GM10248 (cell line): ENCODE measurements at regions not wholly inside any gene's neighbourhood (a gene's known extent, or its start where the extent isn't known, plus 50 kb on each side); places are given as distances from the start of the nearest gene placed in this dataset.

ENCODE experiments used
- CTCF ChIA-PET: fragments of 300-600 bp; sonication (Branson Sonifier 250); formaldehyde crosslinking; extraction: SDS; loops from one replicate; lab custom pipeline; 2021; ENCODE audit warnings: antibody characterized with exemption; lab: Yijun Ruan, JAX
- POLR2A ChIA-PET: fragments of 350-650 bp; sonication (Branson Sonifier 250); formaldehyde crosslinking; extraction: SDS; loops from one replicate; lab custom pipeline; 2020; ENCODE audit warnings: antibody characterized with exemption; lab: Yijun Ruan, JAX
- DNase-seq: peaks from one replicate; pipeline ENCODE4 v3.0.0; 2012; ENCODE audit errors: extremely low spot score
- TF ChIP-seq, protein P1 (sequence below): IDR thresholded peaks from 2 replicates; pipeline ENCODE4 v1.5.1; 2012; ENCODE audit warnings: mild to moderate bottlenecking, low read depth; ENCODE audit errors: extremely low read depth, missing control alignments, control extremely low read depth

GRCh38 chr3:23103764-23104163, 99.4 kb upstream of the UBE2E2 start:
- CTCF ChIA-PET, result interaction anchor here (2.2 kb wide), 1 partner anchor 21 kb away, joined by 7 read pairs; no protein-coding TSS in a partner anchor

DNA sequence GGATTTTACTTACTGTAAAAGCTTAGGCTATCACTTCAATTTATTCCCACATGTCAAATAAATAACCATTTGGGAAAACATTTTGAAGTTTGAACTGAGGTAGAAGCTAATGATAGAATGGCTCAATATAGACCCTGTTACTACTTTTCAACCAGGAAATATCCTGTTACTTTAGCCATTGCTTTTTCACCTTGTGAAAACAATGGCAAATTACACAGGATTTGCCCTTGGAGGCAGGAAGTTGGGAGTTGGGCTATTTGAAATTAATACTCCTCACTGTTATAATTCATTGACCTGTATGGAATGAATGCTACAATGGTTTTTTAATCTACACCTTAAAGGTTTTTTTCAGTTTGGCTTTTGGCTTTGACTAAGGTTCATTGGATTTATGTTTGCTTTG, 98.1 kb upstream of the UBE2E2 start:
- TF ChIP-seq, protein P1, sequence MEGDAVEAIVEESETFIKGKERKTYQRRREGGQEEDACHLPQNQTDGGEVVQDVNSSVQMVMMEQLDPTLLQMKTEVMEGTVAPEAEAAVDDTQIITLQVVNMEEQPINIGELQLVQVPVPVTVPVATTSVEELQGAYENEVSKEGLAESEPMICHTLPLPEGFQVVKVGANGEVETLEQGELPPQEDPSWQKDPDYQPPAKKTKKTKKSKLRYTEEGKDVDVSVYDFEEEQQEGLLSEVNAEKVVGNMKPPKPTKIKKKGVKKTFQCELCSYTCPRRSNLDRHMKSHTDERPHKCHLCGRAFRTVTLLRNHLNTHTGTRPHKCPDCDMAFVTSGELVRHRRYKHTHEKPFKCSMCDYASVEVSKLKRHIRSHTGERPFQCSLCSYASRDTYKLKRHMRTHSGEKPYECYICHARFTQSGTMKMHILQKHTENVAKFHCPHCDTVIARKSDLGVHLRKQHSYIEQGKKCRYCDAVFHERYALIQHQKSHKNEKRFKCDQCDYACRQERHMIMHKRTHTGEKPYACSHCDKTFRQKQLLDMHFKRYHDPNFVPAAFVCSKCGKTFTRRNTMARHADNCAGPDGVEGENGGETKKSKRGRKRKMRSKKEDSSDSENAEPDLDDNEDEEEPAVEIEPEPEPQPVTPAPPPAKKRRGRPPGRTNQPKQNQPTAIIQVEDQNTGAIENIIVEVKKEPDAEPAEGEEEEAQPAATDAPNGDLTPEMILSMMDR, result no peak
- ChIA-PET POLR2A (no interaction called here), CTCF (interaction anchor here (0.7 to 1.0 kb wide), 3 partner anchors 8 to 25 kb away, joined by 3 read pairs; no protein-coding TSS in a partner anchor)
- no peak for DNase-seq

More at GRCh38 chr3:23103764-23104163, 99.4 kb upstream of the UBE2E2 start:
- POLR2A ChIA-PET, result no interaction called here
- TF ChIP-seq, protein P1, result no peak
- DNase-seq, result no peak

DNA sequence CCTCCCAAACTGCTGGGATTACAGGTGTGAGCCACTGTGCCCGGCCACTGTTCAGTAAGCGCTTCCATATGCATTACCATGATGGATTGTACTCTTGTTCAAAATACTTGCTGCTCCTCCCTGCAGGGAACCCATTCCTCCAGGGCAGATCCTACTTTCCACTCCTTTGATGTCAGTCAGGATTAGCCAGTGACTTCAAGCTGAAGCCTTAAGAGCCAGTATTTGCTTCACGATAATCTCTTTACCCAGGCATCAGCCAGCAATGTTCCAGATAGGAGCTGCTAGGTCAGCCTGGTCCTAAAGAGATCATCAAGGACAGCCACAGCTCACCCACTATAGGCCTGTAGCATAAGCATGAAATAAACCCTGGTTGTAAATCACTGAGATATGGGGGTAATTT, 96.5 kb upstream of the UBE2E2 start:
- POLR2A ChIA-PET, result no interaction called here
- DNase-seq, result no peak
- TF ChIP-seq, protein P1, result no peak
- CTCF ChIA-PET, result interaction anchor here (1.5 kb wide), 1 partner anchor 9 kb away, joined by 4 read pairs; no protein-coding TSS in a partner anchor

- ChIA-PET CTCF (interaction anchor here (1.5 kb wide), 1 partner anchor 10 kb away, joined by 4 read pairs; no protein-coding TSS in a partner anchor), POLR2A (no interaction called here)
- TF ChIP-seq, protein P1, result no peak
- no peak for DNase-seq
Measured at GRCh38 chr3:23107221-23107620, 95.9 kb upstream of the UBE2E2 start.

DNA sequence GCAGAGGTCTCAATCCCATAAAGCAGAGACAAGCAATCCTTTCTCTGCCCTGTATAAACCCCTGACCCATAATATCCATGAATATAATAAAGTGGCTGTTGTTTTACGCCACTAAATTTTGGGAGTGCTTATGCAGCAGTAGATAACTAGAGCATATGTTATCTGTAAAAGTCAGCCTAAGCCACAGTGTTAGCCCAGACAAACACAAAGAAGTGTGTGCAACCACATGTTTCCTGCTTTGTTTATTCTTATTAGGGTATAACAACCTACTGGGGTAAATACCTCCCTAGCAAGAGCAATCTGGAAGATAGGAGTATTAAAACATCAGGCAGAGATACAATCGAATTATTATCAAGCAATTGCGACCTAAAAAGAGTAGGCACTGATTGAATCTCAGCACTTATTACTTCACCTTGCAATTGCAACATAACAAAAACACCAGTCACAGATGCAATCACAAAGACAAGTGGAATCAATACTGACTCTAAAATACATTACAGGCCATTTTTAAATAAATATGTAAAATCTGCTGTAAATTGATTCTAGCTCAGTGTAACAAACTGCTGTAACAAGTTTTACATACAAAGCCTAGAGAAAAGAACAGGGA, 94.6 kb upstream of the UBE2E2 start:
- DNase-seq, result no peak
- TF ChIP-seq, protein P1, result no peak
- POLR2A ChIA-PET, result no interaction called here
- CTCF ChIA-PET, result interaction anchor here (1.3 kb wide), 1 partner anchor 36 kb away, joined by 3 read pairs; no protein-coding TSS in a partner anchor

DNA sequence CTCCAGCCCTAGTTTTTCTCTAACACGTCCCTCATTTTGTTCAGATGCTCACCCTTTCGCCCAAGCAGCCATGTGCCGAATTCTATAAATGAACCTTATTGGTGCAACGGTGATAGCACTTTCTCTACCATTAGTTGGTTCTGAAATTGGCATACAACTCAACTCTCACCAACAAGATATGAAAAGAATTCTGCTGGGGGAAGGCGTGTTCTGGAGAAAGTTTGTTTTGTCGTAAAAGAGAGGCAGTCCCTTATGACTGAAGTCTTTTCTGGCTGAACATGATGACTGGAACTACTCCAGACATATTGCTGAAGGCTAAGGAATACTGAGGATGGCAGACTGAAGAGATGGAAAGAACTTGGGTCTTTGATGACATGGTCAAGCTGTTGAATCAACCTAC, 91.8 kb upstream of the UBE2E2 start:
- TF ChIP-seq, protein P1, result no peak
- POLR2A ChIA-PET, result no interaction called here
- CTCF ChIA-PET, result interaction anchor here (1.8 kb wide), 1 partner anchor 14 kb away, joined by 3 read pairs; no protein-coding TSS in a partner anchor
- DNase-seq, result no peak
